CD4-positive, alpha-beta T cell treated with Interleukin-6 at 100 ng/mL for 8 hours (primary cell): ENCODE measurements at regions not wholly inside any gene's neighbourhood (a gene's known extent, or its start where the extent isn't known, plus 50 kb on each side); places are given as distances from the start of the nearest gene placed in this dataset.

Experiments
- DNase-seq: peaks from one replicate; pipeline ENCODE4 v3.0.0-alpha.2; 2020; ENCODE audit warnings: mixed read lengths, low spot score

- no peak for DNase-seq
Measured at GRCh38 chr19:31402529-31403316, 53.5 kb upstream of the TSHZ3 start.

DNA sequence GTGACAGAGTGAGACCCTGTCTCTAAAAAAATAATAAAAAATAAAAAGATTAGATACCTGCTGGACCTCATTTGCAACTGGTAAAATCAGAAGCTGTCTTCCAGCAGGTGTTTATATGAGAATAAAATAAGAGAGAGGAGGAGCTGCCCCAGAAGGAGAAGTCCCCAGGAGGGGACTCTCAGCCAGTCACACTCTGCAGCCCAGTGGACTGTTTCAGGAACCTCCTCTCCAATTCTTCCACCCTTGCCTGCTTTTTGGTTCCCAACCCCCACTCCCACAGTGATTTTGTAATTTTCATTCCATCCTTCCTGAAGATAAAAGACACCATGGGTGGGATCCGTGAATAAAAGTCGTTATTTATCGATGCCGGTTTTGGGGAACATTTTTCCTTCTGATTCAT, 56.9 kb upstream of the TSHZ3 start:
- no peak for DNase-seq

GRCh38 chr19:31408460-31409124, 59.4 kb upstream of the TSHZ3 start:
- DNase-seq: no peak

DNA sequence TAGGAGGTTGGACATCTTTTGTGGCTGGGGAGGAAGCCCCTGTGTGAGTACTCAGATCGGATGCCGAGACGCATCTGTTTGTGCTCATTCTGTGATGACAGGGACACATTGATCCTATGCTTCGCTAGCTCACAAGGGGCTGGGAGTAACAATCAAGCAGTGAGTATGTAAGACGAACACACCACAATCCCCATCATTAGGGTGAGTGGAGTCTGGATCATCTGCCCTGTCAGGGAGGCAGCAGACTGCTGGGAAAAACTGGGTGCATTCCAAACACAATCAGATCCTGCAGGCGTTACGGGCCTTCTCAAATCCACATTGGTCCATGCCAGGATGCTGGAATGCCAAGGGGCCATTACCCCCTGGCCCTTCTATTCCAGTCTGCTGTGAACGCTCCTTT, 64.1 kb upstream of the TSHZ3 start:
- no peak for DNase-seq

- DNase-seq: no peak
Measured at GRCh38 chr19:31415322-31415721, 66.1 kb upstream of the TSHZ3 start.

GRCh38 chr19:31416548-31416947, 67.3 kb upstream of the TSHZ3 start:
- no peak for DNase-seq

DNA sequence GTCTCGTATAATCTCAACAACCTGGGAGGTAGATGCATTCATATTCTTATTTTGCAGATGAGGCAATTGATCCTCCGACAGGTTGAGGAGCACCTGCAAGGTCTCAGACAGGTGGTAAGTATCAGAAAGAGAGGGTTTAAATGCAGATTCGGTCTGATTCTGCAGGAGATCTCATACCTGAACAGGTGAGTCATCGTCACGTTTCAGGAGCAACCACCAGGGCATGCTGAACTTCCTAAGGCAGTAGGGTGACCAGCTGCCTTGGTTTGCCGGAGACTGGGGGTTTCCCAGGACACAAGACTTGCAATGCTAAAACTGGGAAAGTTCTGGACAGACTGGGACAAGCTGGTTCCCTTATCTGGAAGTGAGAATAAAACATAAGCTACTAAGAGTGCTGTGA, 68.8 kb upstream of the TSHZ3 start:
- no peak for DNase-seq

- no peak for DNase-seq
Measured at GRCh38 chr19:31418692-31419430, 69.6 kb upstream of the TSHZ3 start.

DNA sequence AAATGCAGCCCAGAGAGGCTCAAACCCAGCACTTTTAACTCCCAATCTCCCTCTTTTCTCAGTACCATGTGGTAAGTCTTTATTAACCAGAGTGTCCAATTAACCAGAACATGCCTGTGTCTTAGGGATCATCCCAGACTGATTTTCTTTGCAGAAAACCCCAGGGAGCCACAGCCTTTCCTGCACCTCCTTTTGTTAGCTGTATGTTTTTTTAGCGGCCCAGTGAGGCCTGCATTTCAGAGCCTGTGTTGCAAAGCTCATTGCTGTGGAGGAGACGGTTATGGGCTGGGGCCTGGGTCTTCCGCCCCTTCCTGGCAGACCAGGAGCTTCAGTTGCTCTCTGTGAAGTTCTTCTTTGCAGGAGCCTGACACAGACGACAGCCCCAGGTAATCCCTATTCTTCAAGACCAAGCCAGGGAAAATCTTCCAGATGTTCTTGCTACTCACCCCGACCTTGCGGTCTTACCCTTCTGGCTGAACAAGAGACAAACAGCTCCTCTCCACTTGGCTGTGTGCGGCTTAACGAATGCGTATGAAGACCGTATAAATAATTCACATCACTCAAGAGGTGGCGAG, 70.7 kb upstream of the TSHZ3 start:
- no peak for DNase-seq

DNA sequence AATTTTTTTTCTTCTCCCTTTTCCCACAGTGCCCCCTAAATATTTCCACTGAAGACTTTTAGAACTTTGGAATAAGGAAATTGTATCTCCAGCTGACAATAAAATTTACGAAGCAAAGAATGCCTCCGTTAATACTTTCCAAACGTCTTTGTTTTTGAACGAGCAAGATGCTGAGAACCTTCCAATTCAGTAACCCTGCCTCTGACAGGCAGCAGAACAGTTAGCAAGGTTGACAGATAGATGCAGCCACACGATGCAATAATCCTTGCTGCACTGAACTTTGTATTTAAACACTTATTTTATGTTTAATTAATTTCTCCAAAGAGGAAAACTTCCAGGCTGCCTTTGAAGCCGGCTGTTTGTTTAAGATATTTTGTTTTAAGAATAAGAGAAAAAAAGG, 71.8 kb upstream of the TSHZ3 start:
- DNase-seq: no peak

DNA sequence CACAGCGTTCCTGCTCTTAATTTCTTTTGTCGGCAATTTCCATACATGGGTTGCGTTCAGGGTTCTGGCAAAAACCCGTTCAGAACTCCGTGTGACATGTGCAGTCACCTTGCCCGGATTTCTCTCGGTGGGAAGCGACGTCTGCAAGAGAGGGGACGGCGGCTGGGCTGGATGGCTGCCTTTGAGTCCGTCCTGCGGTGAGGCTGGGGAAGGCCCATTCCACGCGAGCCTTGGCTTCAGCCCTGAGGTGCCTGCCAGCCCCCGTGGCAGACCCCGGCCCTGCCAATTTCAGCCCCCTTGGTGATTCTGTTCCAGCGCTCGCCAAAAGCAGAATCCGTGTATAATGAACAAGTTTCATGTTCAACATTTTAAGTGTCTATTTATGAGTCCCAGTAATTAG, 72.6 kb upstream of the TSHZ3 start:
- no peak for DNase-seq

DNA sequence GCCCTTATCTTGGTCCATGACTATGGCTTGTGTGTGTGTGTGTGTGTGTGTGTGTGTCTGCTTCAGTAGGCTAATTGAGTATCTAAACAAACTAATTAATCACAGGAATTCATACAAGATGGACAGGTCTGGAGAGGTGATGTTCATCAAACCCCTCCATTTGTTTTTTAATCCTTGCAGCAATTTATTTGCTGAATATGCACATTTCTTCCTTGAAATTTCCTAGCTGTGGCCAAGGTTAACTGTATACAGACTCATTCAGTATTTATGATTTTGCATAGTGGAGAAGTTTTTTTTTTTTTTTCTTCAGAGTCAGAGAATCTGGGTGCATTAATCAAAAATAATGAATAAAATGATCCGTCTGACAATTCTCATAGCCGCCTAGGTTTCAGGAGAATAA, 74.7 kb upstream of the TSHZ3 start:
- DNase-seq: no peak

- no peak for DNase-seq
Measured at GRCh38 chr19:31424861-31425620, 75.8 kb upstream of the TSHZ3 start.

DNA sequence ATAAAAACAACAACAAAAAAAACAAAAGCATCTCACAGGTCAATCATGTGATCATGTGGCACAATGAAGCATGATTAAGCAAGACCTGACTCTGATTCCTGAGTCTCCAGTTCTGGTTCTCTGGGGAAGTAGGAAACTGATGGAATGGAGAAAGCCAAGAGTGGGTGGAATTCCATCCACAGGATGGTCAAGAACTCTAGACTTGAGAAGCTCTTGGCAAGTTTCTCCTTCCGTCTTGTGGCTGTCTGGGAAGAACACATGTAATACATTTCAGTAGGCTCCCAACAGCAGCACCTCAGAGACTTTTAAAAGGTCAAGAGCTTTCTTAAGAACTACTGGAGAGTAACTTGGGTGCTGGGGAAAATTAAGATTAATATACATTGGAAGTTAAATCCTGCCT, 78.6 kb upstream of the TSHZ3 start:
- DNase-seq: no peak

- no peak for DNase-seq
Measured at GRCh38 chr19:31430381-31430780, 81.1 kb upstream of the TSHZ3 start.

DNA sequence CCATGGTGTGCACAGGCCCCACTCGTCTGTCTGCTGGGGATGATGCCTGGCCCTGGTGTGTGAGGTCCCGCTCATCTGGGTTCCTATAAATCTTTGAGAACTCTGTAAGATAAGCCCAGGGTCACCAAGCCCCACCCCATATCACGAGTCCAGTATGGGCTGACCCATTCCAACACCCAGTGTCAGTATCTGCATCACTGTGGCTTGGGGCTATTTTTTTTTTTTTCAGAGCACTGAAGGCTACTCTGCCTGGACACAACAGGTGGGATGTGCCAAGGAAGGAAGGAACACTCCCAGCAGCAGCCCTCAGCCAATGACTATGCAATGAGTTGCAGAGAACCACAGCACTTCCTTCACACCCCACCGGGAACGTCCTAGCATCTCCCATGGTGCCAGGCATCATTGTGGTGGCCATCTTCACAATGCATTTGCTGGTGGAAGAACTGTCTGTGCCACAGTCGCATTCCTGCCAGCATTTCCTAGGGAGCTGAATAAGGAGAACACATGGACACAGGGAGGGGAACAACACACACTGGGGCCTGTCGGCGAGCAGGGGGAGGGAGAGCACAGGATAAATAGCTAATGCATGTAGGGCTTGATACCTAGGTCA, 83.1 kb upstream of the TSHZ3 start:
- DNase-seq: no peak

GRCh38 chr19:31436121-31436776, 87.0 kb upstream of the TSHZ3 start:
- no peak for DNase-seq

DNA sequence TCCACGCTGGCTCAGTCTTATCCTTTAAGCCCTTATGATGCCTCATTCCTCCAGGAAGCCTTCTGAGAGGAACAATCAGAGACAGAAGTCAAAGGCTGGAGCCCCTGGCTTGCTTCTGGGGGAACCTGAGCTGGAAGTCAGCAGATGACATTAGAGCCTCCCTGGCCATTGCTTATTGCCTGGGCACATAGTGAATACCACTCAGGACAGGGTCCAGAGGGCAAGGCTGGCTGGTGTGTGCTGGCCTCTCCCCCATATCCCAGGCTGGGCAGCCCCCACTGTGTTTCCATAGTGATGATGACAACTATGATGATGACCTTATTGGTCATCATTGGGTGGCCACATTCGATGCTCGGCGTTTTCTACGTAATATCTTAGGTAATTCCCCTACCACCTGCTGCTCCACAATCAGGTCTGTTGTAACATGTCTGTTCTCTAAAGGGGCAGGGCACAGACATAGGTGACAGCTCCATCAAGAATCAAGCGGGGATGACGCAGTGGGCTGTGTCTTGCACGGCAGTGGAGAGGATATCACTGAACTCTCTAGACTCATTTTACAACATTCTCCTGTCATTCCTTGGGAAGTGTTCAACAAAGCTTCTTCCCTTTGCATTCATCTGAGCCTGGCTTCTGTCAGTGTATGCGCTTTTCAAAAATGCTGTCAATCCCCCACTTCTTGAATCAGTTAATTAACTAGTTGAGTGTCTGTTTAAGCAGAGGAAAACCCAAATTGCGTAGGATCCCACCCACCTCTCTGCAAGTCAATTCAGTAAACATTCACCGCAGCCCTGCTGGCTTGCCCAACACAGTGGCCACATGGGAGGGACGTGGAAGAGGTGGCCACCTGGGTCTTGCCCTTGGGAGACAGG, 89.4 kb upstream of the TSHZ3 start:
- DNase-seq: no peak

- no peak for DNase-seq
Measured at GRCh38 chr19:31439270-31439573, 90.0 kb upstream of the TSHZ3 start.

DNA sequence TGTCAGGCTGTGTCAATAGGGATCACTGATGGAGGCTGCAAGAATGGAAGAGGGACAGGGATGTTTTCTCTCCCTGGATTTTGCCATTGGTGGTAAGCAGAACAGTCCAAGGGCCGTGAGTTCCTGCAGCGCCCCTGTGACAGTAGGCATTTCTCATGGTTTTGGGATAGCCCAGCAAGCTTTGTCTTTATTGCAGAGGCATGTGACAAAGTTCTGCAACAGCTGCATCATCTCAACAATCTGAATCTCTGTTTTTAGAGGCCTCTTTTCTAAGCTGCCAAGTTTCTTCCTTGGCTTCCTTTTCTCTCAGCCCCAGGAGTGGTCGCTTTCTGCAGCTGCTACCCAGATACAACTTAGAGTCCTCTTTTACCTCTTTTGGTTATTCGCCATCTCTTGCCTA, 95.7 kb upstream of the TSHZ3 start:
- DNase-seq: no peak
